Trophoblast cell (in vitro differentiated cells and primary cell): ENCODE measurements at regions not wholly inside any gene's neighbourhood (a gene's known extent, or its start where the extent isn't known, plus 50 kb on each side); places are given as distances from the start of the nearest gene placed in this dataset.

Experiments
- DNase-seq, 2 donors: peaks; one replicate each; pipeline ENCODE4 v3.0.0-alpha.2; 2016
- H2AFZ ChIP-seq: 2 replicates; pipeline ENCODE4 v1.6.1; 2013; ENCODE audit warnings: low read length, moderate library complexity, mild to moderate bottlenecking; ENCODE audit not compliant: insufficient read depth, poor library complexity
- H2AK5ac ChIP-seq: 2 replicates; pipeline ENCODE4 v1.6.1; 2013; ENCODE audit warnings: mild to moderate bottlenecking, low read length
- H2BK120ac ChIP-seq: 2 replicates; pipeline ENCODE4 v1.6.1; 2013; ENCODE audit warnings: low read length, mild to moderate bottlenecking, moderate library complexity; ENCODE audit not compliant: insufficient read depth, poor library complexity
- H2BK12ac ChIP-seq: 2 replicates; pipeline ENCODE4 v1.6.1; 2013; ENCODE audit warnings: mild to moderate bottlenecking, low read length, moderate library complexity
- H2BK5ac ChIP-seq: 2 replicates; pipeline ENCODE4 v1.6.1; 2013; ENCODE audit warnings: low read length, low read depth, moderate library complexity, mild to moderate bottlenecking; ENCODE audit not compliant: poor library complexity
- H3K14ac ChIP-seq: 2 replicates; pipeline ENCODE4 v1.6.1; 2013; ENCODE audit warnings: mild to moderate bottlenecking, low read length
- H3K18ac ChIP-seq: 2 replicates; pipeline ENCODE4 v1.6.1; 2013; ENCODE audit warnings: mild to moderate bottlenecking, low read length
- H3K23ac ChIP-seq: 2 replicates; pipeline ENCODE4 v1.6.1; 2013; ENCODE audit warnings: low read length
- H3K27ac ChIP-seq: 2 replicates; pipeline ENCODE4 v1.5.1; 2013; ENCODE audit warnings: low read depth, mild to moderate bottlenecking, inconsistent platforms, low read length, moderate library complexity
- H3K27me3 ChIP-seq: 2 replicates; pipeline ENCODE4 v1.6.1; 2013; ENCODE audit warnings: inconsistent platforms, mild to moderate bottlenecking, low read length, moderate library complexity; ENCODE audit not compliant: insufficient read depth
- H3K36me3 ChIP-seq, 2 experiments: 1 replicate in 1 of 2; 2 replicates in 1 of 2; pipeline ENCODE4 v1.6.1; 2013; ENCODE audit warnings: low read length in 2 of 2, mild to moderate bottlenecking in 2 of 2, moderate library complexity in 1 of 2; ENCODE audit not compliant: insufficient read depth in 2 of 2, control insufficient read depth in 1 of 2
- H3K4ac ChIP-seq: 2 replicates; pipeline ENCODE4 v1.6.1; 2013; ENCODE audit warnings: low read depth, mild to moderate bottlenecking, low read length, moderate library complexity
- H3K4me1 ChIP-seq, 2 experiments: 1 replicate in 1 of 2; 2 replicates in 1 of 2; pipeline ENCODE4 v1.6.1; 2013; ENCODE audit warnings: low read length in 2 of 2, mild to moderate bottlenecking in 2 of 2, moderate library complexity in 1 of 2; ENCODE audit not compliant: insufficient read depth in 2 of 2, control insufficient read depth in 1 of 2
- H3K4me2 ChIP-seq: 2 replicates; pipeline ENCODE4 v1.6.1; 2013; ENCODE audit warnings: inconsistent platforms, mild to moderate bottlenecking, low read length, moderate library complexity
- H3K4me3 ChIP-seq: 2 replicates; pipeline ENCODE4 v1.5.1; 2013; ENCODE audit warnings: mild to moderate bottlenecking, low read depth, low read length, inconsistent platforms
- H3K79me1 ChIP-seq: one replicate; pipeline ENCODE4 v1.6.1; 2013; ENCODE audit warnings: low read length
- H3K79me2 ChIP-seq: 2 replicates; pipeline ENCODE4 v1.6.1; 2013; ENCODE audit warnings: low read length, mild to moderate bottlenecking; ENCODE audit not compliant: control insufficient read depth, insufficient read depth, poor library complexity
- H3K9ac ChIP-seq: 2 replicates; pipeline ENCODE4 v1.6.1; 2013; ENCODE audit warnings: mild to moderate bottlenecking, low read length
- H3K9me3 ChIP-seq: 2 replicates; pipeline ENCODE4 v1.6.1; 2013; ENCODE audit warnings: low read depth, mild to moderate bottlenecking, control low read depth, inconsistent platforms, low read length; ENCODE audit not compliant: insufficient read depth
- H4K12ac ChIP-seq: 2 replicates; pipeline ENCODE4 v1.6.1; 2013; ENCODE audit warnings: low read depth, mild to moderate bottlenecking, low read length, moderate library complexity
- H4K8ac ChIP-seq: 2 replicates; pipeline ENCODE4 v1.6.1; 2013; ENCODE audit warnings: low read depth, mild to moderate bottlenecking, low read length, moderate library complexity
- H4K91ac ChIP-seq: one replicate; pipeline ENCODE4 v1.6.1; 2013; ENCODE audit warnings: low read depth, mild to moderate bottlenecking, low read length, moderate library complexity
- WGBS: extraction: QIAGEN DNeasy Blood & Tissue Kit; methylation state at CpG from one replicate; pipeline ENCODE4 v1.1.7; 2013; ENCODE audit warnings: missing lambda C conversion rate; ENCODE audit not compliant: insufficient read length, insufficient coverage; ENCODE audit errors: extremely low coverage; 5-methylcytosine and 5-hydroxymethylcytosine counted together

DNA sequence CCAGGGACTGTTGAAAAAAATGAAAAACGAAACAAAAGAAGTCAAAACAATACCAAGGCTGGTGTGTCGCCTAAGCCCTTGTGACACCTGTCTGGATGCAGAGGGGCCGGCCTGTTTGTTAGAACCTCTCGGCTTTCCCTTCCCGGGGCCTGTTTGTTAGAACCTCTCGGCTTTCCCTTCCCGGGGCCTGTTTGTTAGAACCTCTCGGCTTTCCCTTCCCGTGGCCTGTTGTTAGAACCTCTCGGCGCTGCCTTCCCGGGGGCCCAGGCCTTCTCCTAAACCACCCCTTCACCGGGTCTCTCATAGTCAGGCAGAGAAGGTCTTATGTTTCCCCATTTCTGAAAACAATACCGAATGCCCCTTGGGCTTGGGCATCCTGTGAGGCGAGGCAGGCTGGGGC, 180.0 kb downstream of the BANP start:
- Histone ChIP-seq H4K91ac (no peak overlapping the region), H3K14ac (no peak overlapping the region), H3K27me3 (no peaks in the 10 kb centered on the region), H2BK5ac (no peak overlapping the region), H3K36me3 (no peaks in the 10 kb centered on the region), H3K4me2 (no peak overlapping the region), H2AK5ac (peak overlapping the region; percentile 4), H3K4me3 (no peak overlapping the region), H2BK120ac (no peak overlapping the region), H3K9me3 (no peaks in the 10 kb centered on the region), H3K79me2 (no peaks in the 10 kb centered on the region), H3K23ac (no peak overlapping the region), H3K79me1 (no peaks in the 10 kb centered on the region), H3K27ac (no peak overlapping the region), H2AFZ (no peak overlapping the region), H2BK12ac (no peak overlapping the region), H3K4me1 (peaks cover 4 to 5% of the 10 kb centered on the region in 2 experiments), H4K8ac (no peak overlapping the region), H3K18ac (no peak overlapping the region), H3K9ac (no peak overlapping the region), H3K4ac (no peak overlapping the region), H4K12ac (no peak overlapping the region)
- WGBS: no CpG with 5 or more reads among the region's 15 CpGs
- no peak for DNase-seq

DNA sequence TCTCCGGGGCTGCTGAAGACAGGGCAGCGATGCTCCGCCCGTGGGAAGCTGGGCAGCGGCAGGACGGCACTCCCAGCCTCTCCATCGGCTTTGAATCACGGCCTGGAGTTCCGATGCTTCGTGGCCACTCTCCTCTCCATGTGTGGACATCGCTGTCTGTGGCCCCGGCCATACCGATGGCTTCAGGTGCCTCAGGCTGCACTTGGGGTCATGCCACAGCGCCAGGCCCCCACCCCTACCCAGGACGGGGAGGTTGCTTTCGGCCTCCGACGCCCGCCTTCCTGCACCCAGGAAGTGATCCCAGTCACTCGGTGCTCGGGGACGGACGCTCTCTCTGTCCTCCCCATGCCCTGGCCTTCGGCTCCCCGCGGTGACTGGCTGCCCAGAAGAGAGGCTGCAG, 180.7 kb downstream of the BANP start:
- H3K4me2 ChIP-seq: no peak overlapping the region
- H3K4ac ChIP-seq: no peak overlapping the region
- H3K79me2 ChIP-seq: no peaks in the 10 kb centered on the region
- no peak overlapping the region for H2BK120ac ChIP-seq
- H4K91ac ChIP-seq: no peak overlapping the region
- no peaks in the 10 kb centered on the region for H3K79me1 ChIP-seq
- DNase-seq: no peak
- H3K27me3 ChIP-seq: no peaks in the 10 kb centered on the region
- H3K9me3 ChIP-seq: peaks cover 2% of the 10 kb centered on the region
- H3K18ac ChIP-seq: no peak overlapping the region
- no peak overlapping the region for H3K27ac ChIP-seq
- WGBS: no CpG with 5 or more reads among the region's 26 CpGs
- H4K8ac ChIP-seq: no peak overlapping the region
- H2BK5ac ChIP-seq: no peak overlapping the region
- peaks cover 4 to 5% of the 10 kb centered on the region in 2 experiments for H3K4me1 ChIP-seq
- no peak overlapping the region for H2AK5ac ChIP-seq
- H3K4me3 ChIP-seq: no peak overlapping the region
- H3K14ac ChIP-seq: no peak overlapping the region
- H3K23ac ChIP-seq: no peak overlapping the region
- H3K9ac ChIP-seq: no peak overlapping the region
- no peaks in the 10 kb centered on the region for H3K36me3 ChIP-seq
- H2AFZ ChIP-seq: no peak overlapping the region
- H2BK12ac ChIP-seq: no peak overlapping the region
- no peak overlapping the region for H4K12ac ChIP-seq

DNA sequence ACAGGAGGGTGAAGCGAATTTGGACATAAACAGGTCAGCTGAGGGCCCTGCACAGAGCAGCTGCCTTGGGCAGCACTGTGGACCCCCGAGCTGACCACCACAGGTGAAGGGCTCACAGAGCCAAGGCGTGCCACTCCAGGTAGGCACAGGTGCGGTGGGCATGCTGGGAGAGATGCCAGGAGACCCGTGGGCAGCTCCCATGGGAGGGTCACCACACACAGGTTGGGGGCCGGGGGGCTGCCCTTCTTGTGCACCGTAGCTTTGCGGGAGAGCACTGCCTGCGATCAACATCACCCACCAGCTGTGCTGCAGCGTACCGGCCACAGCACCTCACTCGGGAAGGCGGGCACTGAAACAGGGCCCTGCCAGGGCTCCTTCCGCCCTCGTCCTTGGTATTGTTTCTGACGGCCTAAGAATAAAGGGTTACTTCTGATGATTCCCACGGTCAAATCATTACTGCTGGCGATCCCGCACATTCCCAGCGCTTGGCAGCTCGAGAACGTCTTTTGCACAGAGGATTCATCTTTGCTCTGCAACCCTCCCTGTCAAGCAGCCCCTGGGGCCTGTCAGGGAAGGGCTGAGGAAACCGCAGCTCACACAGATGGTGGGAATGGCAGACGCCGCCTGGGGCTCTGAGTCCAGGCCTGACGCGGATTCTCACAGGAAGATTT, 181.7 kb downstream of the BANP start:
- Histone ChIP-seq H3K14ac (no peak overlapping the region), H3K4me3 (no peak overlapping the region), H3K4ac (no peak overlapping the region), H2BK5ac (no peak overlapping the region), H2AK5ac (no peak overlapping the region), H3K27ac (no peak overlapping the region), H3K9me3 (peaks cover 7% of the 10 kb centered on the region), H3K36me3 (no peaks in the 10 kb centered on the region), H3K79me2 (no peaks in the 10 kb centered on the region), H3K23ac (no peak overlapping the region), H4K91ac (no peak overlapping the region), H3K4me2 (no peak overlapping the region), H3K18ac (no peak overlapping the region), H2BK12ac (no peak overlapping the region), H3K4me1 (peaks cover 4 to 5% of the 10 kb centered on the region in 2 experiments), H2AFZ (no peak overlapping the region), H3K27me3 (no peaks in the 10 kb centered on the region), H4K12ac (no peak overlapping the region), H3K9ac (no peak overlapping the region), H4K8ac (no peak overlapping the region), H2BK120ac (no peak overlapping the region), H3K79me1 (no peaks in the 10 kb centered on the region)
- no peak for DNase-seq
- WGBS: no CpG with 5 or more reads among the region's 27 CpGs

DNA sequence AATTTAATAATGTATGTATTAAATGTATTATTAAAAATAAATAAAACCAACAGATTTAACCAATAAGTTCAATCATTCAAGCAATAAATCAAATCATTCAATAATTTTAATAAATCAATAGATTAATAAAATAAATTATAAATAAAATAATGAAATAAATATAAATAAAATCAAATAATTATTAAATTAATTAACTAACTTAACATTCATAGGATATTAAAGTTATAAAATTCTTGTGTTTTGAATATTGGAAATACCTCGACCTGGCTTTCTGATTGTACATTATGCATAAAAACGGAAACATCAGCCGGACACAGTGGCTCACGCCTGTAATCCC, 182.2 kb downstream of the BANP start:
- no peaks in the 10 kb centered on the region for H3K36me3 ChIP-seq
- H4K12ac ChIP-seq: no peak overlapping the region
- H3K27me3 ChIP-seq: no peaks in the 10 kb centered on the region
- no peak overlapping the region for H4K91ac ChIP-seq
- no peak overlapping the region for H3K27ac ChIP-seq
- no peak overlapping the region for H3K14ac ChIP-seq
- H4K8ac ChIP-seq: no peak overlapping the region
- H2AFZ ChIP-seq: no peak overlapping the region
- H3K79me1 ChIP-seq: no peaks in the 10 kb centered on the region
- H3K9me3 ChIP-seq: peaks cover 9% of the 10 kb centered on the region
- H3K4ac ChIP-seq: no peak overlapping the region
- peaks cover 4 to 5% of the 10 kb centered on the region in 2 experiments for H3K4me1 ChIP-seq
- no peak overlapping the region for H3K18ac ChIP-seq
- H2BK120ac ChIP-seq: no peak overlapping the region
- no peak overlapping the region for H2AK5ac ChIP-seq
- no peaks in the 10 kb centered on the region for H3K79me2 ChIP-seq
- no peak overlapping the region for H3K9ac ChIP-seq
- no peak overlapping the region for H2BK5ac ChIP-seq
- H3K4me3 ChIP-seq: no peak overlapping the region
- H3K23ac ChIP-seq: no peak overlapping the region
- H3K4me2 ChIP-seq: no peak overlapping the region
- WGBS: no CpG with 5 or more reads among the region's 4 CpGs
- DNase-seq: no peak
- H2BK12ac ChIP-seq: no peak overlapping the region
